Activated naive CD4-positive, alpha-beta T cell treated with anti-CD3 and anti-CD28 coated beads, Interleukin-2, amount 50 U/mL, for 72 hours (primary cell): ENCODE measurements at regions not wholly inside any gene's neighbourhood (a gene's known extent, or its start where the extent isn't known, plus 50 kb on each side); places are given as distances from the start of the nearest gene placed in this dataset.

Experiments used
- ATAC-seq, 2 donors: fragments of 150-1000 bp; cut with Tn5 transposase; 2 replicates each; pipeline ENCODE4 v1.10.0; 2021; ENCODE audit warnings: mild to moderate bottlenecking in 2 of 2, moderate library complexity in 2 of 2
- DNase-seq, 2 donors: peaks; one replicate each; pipeline ENCODE4 v3.0.0; 2021 to 2022; ENCODE audit warnings: low spot score in 2 of 2
- H3K27ac Mint-ChIP-seq, 2 donors: one replicate each; pipeline ENCODE4 v1.8.0; 2022; ENCODE audit warnings: mild to moderate bottlenecking in 2 of 2, mixed read lengths in 2 of 2
- H3K36me3 Mint-ChIP-seq, 2 donors: one replicate each; pipeline ENCODE4 v1.8.0; 2022; ENCODE audit warnings: mixed read lengths in 2 of 2
- H3K9me3 Mint-ChIP-seq, 2 donors: one replicate each; pipeline ENCODE4 v1.8.0; 2022; ENCODE audit warnings: mixed read lengths in 2 of 2

DNA sequence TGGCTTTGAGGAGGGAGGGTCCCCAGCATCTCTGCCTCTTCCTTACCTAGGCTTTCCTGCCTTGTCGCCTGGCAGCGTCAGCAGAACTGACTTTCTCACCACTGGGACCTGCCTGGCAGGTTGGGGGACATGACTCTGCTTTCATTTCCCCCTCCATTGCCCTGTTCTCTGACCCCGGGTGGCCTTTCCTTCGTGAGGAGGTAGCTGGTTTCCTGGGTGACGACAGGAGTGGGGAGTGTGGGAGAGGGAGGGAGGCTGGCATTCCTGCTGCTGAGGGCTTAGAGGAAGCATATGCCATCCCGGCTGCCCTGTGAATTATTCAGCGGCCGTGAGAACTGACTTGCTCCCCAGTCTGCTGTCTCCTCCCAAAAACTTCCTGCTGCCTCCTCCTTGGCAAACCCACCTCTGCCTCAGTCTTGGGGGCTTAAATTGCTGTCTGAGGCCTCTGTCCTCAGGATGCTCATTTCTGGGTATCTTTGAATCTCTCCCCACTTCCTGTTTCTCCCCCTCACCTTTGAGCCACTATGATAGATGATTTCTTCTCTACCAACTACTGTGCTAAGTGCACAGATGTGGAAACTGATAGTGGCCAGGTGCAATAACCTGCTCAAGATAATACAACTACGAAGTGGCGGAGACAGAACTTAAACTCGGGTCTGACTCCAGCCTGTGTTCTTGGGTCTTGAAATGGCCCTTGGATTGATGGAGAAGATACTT, 182.0 kb upstream of the CSF3R start:
- no peak for DNase-seq
- Mint-ChIP-seq H3K36me3 (no peaks in the 10 kb centered on the region), H3K9me3 (no peaks in the 10 kb centered on the region), H3K27ac (no peak overlapping the region)
- no peak for ATAC-seq

DNA sequence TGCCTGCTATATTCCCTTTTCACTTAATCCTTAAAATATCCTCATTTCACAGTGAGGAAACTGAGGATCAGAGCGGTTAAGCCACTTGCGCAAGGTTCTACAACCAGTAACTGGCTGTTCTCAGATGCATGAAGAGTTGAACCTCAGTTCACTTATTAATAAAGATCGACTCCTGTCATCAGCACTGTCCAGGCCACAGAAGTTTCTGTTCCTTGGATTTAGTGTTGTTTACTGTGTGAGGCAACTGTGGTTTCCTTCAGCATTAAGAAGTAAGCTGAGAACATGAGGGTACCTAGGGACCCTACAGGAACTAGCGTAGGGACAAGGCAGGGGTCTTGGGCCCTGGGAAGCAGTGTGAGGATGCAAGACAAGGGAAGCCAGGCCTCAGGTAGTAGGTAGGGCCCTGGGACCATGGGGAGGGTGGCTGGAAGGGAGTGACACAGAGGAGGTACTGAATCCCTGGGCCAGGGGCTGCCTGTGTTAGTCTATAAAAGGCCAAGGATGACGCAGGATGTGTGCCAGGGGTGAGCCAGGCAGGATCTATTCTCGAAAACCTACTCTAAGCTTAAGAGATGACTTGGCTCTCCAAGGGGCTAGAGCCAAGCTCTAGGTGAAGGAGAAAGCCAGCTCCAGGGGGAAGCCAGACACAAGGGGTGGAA, 181.2 kb upstream of the CSF3R start:
- ATAC-seq (no peak), DNase-seq (no peak)
- no peaks in the 10 kb centered on the region for H3K36me3 Mint-ChIP-seq
- H3K9me3 Mint-ChIP-seq, result no peaks in the 10 kb centered on the region
- H3K27ac Mint-ChIP-seq, result no peak overlapping the region

DNA sequence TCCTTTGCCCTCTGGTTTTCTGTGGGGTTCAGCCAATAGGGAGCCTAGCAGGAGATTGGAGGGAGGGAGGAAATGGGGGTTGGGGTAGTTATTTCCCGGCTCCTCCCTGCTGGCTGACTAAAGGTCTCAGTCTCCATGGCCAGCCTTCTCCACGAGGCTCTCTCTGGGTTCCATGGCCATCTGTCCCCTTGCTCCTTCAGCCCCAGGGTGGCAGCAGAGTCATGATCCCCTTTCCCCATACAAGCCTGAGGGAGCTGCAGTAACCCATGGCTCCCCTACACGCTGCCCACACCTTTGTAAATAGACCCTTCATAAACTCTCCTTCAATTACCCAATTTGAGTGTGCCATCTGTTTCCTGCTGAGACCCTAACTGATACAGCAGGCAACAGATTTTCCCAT, 176.1 kb upstream of the CSF3R start:
- no peak for ATAC-seq
- Mint-ChIP-seq H3K27ac (no peak overlapping the region), H3K9me3 (no peaks in the 10 kb centered on the region), H3K36me3 (no peaks in the 10 kb centered on the region)
- no peak for DNase-seq

GRCh38 chr1:36657826-36658225, 175.1 kb upstream of the CSF3R start:
- ATAC-seq (no peak), DNase-seq (no peak)
- Mint-ChIP-seq H3K27ac (no peak overlapping the region), H3K36me3 (no peaks in the 10 kb centered on the region), H3K9me3 (no peaks in the 10 kb centered on the region)

DNA sequence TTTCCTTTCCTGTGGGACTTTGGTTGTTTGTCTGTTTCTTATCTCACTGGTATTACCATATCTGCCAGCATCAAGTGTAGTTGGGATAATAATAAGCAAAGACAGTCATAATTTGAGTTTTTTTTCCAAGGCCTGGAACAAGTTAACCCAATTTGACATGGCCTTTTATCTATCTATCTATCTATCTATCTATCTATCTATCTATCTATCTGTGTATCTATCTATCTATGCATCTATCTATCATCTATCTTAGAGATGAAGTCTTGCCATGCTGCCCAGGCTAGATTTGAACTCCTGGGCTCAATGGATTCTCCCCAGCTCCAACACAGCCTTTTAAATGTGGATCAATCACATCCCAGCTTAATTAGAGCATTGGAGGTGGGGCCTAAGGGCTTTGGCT, 174.1 kb upstream of the CSF3R start:
- no peaks in the 10 kb centered on the region for H3K36me3 Mint-ChIP-seq
- no peaks in the 10 kb centered on the region for H3K9me3 Mint-ChIP-seq
- H3K27ac Mint-ChIP-seq, result no peak overlapping the region
- ATAC-seq, result no peak
- no peak for DNase-seq

- ATAC-seq (no peak), DNase-seq (no peak)
- no peak overlapping the region for H3K27ac Mint-ChIP-seq
- no peaks in the 10 kb centered on the region for H3K36me3 Mint-ChIP-seq
- H3K9me3 Mint-ChIP-seq, result no peaks in the 10 kb centered on the region
These were observed 173.6 kb upstream of the CSF3R start for GRCh38 chr1:36656271-36656670.

DNA sequence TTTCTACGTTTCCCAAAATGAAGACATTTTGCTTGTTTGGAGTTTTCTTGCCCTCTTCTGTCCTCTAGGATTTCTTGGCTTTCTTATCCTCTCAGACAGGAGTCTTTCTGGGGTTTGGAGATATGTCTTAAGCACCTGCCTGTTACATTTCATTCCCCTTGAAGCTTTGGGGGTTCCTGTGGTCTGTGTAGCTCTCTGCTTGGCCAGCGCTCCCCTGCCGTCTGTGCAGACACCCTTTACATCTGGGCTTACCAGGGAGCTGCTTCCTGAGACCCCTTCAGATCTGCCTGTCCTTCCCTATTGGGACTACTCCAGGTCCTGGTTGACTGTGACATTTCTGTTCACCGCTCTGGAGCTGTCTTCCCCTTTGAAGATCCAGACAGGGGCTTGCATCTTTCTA, 171.9 kb upstream of the CSF3R start:
- ATAC-seq (no peak), DNase-seq (no peak)
- Mint-ChIP-seq H3K9me3 (no peaks in the 10 kb centered on the region), H3K27ac (no peak overlapping the region), H3K36me3 (no peaks in the 10 kb centered on the region)

DNA sequence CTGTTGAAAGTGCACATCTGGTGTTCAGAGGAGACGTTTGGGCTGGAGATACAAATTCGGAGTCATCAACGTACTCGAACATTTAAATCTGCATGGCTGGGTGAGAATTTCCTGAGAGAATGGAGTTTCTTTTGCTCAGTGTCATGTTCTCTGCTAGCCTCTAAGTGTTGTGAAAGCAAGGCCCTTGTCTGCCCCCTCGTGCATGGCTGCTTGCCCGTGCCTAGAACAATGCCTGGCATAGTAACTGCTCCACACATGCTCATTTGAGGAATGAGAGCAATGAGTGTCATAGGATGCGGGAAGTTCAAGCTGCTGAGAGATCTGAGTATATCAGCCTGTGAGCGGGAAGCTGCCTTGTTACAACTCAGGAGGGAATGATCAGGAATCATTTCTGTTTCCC, 171.1 kb upstream of the CSF3R start:
- H3K27ac Mint-ChIP-seq, result no peak overlapping the region

GRCh38 chr1:36652586-36652985, 169.9 kb upstream of the CSF3R start:
- no peaks in the 10 kb centered on the region for H3K9me3 Mint-ChIP-seq
- H3K36me3 Mint-ChIP-seq, result no peaks in the 10 kb centered on the region
- no peak for ATAC-seq
- no peak overlapping the region for H3K27ac Mint-ChIP-seq
- DNase-seq, result no peak

More for the DNA sequence above, 171.1 kb upstream of the CSF3R start:
- Mint-ChIP-seq H3K9me3 (no peaks in the 10 kb centered on the region), H3K36me3 (no peaks in the 10 kb centered on the region)
- no peak for DNase-seq
- ATAC-seq, result no peak

DNA sequence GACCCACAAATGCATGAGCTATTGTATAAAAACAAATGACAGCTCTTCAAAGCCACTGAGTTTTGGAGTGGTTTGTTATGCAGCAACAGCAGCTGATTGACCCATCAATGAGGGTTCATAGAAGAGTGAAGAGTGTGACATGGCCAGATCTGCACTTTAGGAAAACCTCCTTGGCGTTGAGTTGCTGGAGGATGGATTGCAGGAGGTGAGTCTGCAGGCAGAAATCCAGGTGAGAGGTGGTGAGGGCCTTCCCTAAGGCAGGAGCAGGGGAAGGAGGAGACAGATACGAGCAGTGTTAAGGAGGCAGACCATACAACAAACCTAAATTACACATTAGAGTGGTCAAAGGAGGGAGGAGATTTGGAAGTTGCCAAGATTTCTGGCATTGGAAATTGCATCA, 169.3 kb upstream of the CSF3R start:
- DNase-seq (no peak), ATAC-seq (no peak)
- Mint-ChIP-seq H3K9me3 (no peaks in the 10 kb centered on the region), H3K27ac (no peak overlapping the region), H3K36me3 (no peaks in the 10 kb centered on the region)

DNA sequence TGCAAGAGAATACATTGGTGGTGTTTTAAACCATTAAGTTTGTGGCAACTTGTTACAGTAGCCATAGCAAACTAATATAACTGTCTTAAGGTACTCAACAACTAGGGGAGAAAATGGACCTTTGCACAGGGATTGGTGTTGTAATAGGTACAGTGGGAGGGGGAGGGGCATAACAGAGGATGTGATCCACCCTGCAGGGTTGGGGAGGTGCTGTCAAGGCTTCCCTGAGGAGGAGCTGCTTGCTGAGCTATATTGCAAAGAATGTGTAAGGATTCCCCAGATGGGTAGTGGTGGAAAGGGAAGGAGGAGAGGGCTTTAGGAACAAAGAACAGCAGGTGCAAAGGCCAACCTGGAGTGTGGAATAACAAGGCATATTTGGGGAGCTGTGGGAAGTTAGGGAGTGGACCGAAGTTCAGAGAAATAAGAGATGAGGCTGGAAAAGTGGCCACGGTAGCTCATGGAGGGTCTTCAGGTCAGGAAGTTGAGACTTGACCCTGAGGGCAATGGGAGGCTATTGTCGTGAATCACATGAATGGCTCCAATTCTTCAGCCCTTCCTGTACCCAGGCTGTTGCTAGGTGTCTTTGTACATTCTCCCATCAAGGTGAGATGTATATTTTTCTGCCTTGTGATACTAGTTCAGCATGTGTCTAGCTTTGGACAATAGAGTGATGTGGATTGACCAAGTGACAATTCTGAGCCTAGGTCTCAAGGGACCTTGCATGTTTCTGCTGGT, 168.6 kb upstream of the CSF3R start:
- H3K9me3 Mint-ChIP-seq, result no peaks in the 10 kb centered on the region
- H3K27ac Mint-ChIP-seq, result peak overlapping the region in 1 of 2 donors; percentile 39
- no peaks in the 10 kb centered on the region for H3K36me3 Mint-ChIP-seq
- ATAC-seq, result no peak
- no peak for DNase-seq

DNA sequence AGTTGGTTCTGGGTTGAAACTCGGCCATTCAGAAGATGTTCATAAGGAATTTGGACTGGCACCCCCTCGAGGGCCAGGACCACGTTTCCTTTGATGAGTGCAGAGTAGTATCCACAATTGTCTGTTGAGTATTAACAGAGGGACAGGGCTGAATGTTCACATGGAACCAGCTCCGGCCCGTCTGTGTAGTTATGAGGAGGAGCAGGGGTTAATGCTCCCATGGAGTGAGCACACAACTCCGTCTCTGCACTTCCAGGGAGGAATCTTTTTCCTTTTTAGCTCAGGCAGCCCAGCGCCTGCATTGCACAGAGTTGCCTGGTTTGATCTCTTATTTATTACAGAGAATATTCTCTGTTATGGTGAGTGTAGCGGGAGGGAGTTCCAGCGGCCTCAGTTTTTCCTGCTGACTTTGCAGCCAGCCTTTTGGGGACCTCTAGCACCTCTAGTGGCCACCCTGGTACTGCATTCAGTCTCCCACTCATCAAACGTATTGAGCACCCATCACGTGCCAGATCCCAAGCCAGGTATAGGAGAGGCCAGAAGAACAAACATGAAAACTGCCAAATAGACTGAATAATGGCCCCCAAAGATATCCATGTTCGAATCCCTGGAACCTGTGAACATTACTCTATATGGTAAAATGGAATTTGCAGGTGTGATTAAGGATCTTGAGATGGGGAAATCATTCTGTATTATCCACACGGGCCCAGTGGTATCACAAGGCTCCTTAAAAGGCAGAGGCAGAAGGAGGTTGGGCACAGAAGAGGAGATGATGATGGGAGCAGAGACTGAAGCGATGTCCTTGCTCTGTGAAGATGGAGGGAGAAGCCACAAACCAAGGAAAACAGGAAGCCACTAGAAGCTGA, 167.7 kb upstream of the CSF3R start:
- H3K9me3 Mint-ChIP-seq, result no peaks in the 10 kb centered on the region
- ATAC-seq, result peak; percentile 55 to 66

DNA sequence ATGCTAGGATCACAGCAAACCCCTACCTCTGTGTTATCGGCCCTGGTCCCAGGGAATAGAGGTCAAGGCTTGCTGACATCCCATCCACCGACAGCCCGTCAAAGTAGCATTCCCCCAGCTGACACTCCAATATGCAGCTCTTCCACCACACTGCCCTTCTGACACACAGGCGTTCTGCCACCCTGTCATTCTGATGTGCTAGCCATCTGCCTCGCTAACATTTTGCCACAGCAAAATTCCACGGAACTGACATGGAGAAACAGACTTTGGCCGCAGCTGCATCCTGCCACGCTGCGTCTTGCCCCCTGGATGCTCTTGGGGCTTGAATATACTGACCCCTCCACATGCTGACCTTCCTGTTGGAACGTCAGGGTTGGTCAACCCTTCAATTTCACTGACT, 163.2 kb upstream of the CSF3R start:
- no peak overlapping the region for H3K27ac Mint-ChIP-seq
- no peaks in the 10 kb centered on the region for H3K9me3 Mint-ChIP-seq
- no peaks in the 10 kb centered on the region for H3K36me3 Mint-ChIP-seq
- no peak for ATAC-seq
- no peak for DNase-seq

More for the DNA sequence above, 167.7 kb upstream of the CSF3R start:
- no peak overlapping the region for H3K27ac Mint-ChIP-seq
- no peaks in the 10 kb centered on the region for H3K36me3 Mint-ChIP-seq
- DNase-seq, result peak; percentile 61 to 74

DNA sequence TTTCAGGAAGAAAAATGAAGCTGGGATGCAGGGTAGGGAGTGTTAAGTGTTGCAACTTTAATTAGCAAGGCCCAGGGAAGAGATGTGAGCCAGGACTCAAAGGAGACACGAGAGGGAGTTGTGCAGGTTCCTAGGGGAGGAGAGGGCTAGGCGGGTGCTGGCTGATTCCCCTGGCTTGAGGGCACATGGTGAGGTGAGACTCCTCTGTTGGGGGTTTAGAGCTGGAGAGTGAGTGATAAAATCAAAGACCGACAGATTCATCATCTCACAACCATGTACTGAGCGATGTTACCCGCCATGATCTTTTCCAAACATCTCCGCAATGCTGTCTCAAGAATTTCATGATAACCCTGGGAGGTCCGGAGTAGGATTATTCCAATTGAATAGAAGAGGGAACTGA, 161.8 kb upstream of the CSF3R start:
- DNase-seq, result no peak
- no peaks in the 10 kb centered on the region for H3K36me3 Mint-ChIP-seq
- peak overlapping the region in 1 of 2 donors; percentile 24 for H3K27ac Mint-ChIP-seq
- no peak for ATAC-seq
- no peaks in the 10 kb centered on the region for H3K9me3 Mint-ChIP-seq

DNA sequence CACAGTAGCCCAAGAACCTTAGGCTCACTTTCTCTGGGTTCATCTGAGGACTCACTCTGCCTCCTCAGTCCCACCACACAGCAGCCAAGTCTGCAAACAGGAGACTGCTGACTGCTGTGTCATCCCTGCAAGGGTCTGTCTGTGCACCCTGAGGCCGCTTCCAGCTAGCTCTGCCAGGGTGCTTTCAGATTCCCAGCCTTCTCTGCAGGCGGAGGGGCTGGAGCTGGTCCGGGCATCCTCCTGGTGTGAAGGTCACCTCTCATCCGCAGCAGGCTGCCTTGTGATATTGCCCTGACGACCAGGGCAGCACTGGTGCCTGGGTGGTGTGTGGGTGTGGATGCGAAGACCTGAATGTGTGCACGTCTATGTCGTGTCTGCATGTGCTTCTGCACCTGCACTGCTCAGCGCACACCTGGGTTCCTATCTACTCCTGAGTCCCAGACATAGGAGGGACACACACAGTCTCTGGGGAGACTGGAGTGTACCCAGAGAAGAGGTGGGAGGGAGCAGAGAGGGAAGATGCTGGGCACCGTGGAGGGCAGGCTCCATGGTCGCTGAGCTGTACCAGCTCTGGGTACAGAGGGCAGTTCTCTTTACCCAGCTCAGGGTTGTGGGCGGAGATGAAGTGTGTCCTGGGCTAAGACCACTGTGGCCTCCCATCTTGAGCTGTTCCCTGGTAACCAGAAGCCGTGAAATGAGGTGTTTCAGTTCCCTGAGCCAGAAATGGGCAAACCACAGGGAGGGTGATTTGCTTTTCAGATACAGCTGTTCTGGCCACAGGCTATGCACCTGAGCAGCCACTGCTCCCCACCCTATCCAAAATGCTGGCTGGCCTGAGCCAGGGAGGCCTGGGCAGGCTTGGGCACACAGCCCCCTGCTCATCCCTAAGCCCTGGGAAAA, 160.9 kb upstream of the CSF3R start:
- ATAC-seq (no peak), DNase-seq (no peak)
- Mint-ChIP-seq H3K27ac (peak overlapping the region in 1 of 2 donors; percentile 24), H3K36me3 (no peaks in the 10 kb centered on the region), H3K9me3 (no peaks in the 10 kb centered on the region)

- no peak overlapping the region for H3K27ac Mint-ChIP-seq
- no peaks in the 10 kb centered on the region for H3K36me3 Mint-ChIP-seq
- H3K9me3 Mint-ChIP-seq, result no peaks in the 10 kb centered on the region
- ATAC-seq, result no peak
- DNase-seq, result no peak
These were observed 160.1 kb upstream of the CSF3R start for GRCh38 chr1:36642802-36643201.
